ENCODE measurements at regions not wholly inside any gene's neighbourhood (a gene's known extent, or its start where the extent isn't known, plus 50 kb on each side); places are given as distances from the start of the nearest gene placed in this dataset.

DNA sequence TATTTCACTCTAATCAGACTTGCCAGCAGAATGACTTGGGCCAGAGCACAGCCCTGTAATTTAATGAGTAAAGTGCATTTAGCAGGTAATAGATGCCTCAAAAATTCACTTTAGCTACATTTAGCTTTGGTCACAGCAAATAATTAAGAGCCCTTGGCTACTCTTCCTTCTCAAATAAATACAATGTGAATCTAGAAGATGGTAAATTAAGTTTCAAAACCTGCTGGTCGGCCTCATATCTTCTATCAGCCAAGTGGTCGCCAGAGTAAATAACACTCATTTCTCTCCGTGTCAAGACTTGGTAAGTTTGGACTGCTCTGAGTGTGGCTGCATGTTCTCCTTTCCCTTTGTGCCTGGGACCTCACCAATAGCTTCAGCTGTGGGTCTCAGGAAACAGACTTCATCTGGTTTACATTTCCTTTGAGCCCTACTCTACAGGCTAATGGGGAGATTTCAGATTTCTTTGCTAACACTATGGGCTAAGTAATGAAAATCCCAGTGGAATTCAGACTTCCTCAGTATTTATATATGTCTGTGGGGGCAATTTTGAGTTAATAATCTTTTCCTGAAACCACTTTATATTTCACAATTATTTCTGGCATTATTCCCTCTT, 375.8 kb downstream of the RBM43 start:
- DNase-seq = no peak

DNA sequence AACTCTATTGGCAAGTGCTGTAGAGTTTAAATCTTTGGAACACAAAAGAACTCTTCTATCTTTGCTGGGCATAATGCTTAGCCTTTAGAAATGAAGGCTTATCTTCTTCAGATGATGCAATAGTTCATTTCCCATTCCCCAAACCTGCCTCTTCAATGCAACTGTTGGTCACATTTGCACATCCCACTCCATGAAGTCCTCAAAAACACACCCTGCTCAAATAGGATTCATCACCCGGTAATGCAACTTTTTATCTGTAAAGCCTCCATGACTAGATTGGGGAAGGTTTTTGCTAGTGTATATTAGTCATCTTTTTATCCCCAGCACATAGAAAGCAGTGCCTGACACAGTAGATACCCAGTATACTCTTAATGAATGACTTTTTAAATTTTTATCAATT, 376.4 kb downstream of the RBM43 start:
- no peak for DNase-seq

DNA sequence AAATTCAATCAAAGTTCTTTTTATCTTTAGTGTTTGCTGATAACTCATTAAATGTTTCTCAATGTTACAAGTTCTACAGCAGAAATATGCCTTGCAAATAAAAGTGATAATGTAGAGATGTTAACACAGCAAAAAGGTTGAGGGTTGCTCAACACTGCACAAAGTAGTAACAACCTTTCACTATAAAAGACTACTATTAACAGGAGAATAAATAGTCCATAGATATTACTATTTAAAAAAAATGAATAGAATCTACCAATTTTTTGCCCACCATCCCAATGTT, 378.1 kb downstream of the RBM43 start:
- no peak for DNase-seq

DNA sequence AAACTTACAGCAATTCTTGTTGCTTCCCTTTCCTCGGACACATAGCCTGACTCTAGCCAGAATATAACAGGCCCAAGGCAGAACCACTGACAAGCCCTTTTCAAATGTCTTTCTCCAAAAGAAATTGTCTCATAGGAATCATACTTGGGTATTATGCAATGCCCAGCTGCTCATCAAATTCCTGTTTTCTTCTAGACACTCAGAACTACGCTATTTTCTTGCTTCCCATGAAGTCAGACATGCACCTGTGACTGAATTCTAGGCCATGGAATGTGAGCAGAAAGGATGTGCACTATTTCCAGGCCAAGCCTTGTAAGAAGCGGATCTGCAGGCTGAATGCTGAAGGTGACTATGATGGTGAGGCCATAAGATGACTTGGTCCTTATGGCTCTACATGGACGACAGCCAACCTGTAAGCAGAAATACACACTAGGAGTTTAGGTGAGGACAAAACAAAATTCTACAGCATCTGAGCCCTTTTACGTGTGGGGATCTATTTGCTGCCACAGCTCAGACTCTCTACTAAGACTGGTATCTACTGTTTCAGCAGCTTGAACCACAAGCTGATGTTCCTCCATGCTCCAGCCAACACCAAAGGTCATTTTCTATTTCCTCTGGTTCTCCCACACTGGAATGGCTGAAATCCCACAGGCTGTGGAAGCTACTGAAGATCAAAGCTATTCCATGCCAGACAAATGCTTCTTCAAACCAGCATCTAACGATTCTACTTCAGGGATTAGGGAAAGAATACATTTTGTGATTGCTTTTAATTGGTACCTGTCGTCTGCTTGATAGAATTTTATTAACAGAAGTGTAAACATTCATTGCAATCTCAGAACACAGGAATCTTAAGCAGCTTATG, 378.7 kb downstream of the RBM43 start:
- no peak for DNase-seq

DNA sequence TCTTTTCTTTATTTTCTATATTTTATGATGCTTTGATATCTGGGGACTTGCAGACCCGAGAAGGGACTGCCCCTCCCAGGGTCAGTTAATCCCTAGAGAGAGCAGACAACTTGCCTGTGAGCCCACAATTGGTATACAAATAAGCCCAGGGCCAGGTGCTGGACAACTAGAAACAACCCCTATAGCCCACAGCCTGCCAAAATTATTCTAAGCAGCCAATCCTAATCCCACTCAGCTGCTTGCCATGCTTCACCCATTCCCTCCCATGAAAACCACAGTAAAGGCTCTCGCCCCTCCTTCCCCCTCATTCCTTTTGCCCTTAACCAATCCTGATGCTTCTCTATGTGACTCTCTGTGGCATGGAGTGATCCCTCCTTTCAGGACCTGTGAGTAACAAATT, 380.7 kb downstream of the RBM43 start:
- DNase-seq = no peak

DNA sequence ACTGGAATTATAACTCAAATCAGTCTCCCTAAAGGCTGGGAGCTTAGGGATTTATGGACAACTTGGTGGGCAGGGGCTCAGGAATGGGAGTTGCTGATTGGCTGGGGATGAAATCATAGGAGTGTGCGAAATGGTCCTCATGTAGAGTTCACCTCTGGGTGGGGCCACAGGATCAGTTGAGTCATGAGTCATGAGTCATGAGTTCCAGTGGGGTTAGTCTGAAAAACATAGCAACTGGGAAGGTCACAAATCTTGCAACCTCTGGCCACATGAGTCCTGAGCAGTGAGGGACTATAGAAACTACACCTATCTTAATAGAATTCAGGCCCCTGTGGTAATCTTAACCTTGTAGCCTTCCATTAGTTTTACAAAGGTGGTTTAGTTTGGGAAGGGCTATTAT, 383.3 kb downstream of the RBM43 start:
- no peak for DNase-seq

DNA sequence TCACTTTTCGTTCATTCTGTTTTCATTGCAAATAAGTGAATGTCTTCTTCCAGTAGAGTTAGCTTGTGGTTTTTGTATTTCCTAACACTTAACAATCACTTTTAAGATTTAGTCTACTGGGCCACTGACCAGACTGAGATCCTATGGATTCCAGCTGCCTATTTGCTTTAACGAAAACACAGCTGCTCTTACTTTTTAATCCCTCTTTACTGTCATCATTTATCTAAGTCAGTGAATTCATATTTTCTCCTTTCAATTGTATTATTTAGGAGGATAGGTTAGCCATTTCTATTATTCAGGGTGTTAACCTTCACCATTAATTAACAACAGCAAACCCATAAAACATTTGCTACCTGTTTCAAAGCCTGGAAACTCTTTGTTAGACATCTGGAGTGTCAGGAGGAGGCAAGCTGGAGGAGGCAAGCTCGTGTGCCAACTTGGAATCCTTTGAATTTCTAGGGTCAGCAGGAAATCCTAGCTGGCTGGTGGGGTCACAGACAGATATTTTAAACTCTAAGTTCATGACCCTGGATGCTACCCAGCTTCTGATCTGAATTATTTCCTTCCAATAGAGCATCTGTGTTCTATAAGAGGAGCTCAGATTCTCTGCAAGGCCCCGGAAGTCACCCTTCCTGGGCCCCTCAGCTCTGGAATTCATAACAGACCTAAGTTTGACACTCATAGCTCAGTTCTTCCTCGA, 385.3 kb downstream of the RBM43 start:
- no peak for DNase-seq

DNA sequence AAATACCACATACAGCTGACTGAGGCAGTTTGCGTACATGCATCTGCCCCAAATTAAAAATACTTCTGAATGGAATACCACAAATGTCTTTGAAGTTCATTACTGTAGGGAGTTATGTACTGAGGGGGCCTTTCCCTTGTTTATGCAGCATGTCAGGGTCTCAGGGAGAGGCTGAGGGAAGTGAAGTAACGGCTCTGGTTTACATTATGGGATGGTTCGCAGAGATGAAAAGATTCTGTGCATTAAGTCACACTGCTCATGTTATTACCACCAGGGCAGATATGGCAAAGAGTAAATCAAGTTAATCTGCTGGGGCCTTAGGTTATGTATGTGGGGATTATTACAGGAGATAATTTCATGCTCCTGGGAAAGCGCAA, 385.9 kb upstream of the RND3 start:
- no peak for DNase-seq

DNA sequence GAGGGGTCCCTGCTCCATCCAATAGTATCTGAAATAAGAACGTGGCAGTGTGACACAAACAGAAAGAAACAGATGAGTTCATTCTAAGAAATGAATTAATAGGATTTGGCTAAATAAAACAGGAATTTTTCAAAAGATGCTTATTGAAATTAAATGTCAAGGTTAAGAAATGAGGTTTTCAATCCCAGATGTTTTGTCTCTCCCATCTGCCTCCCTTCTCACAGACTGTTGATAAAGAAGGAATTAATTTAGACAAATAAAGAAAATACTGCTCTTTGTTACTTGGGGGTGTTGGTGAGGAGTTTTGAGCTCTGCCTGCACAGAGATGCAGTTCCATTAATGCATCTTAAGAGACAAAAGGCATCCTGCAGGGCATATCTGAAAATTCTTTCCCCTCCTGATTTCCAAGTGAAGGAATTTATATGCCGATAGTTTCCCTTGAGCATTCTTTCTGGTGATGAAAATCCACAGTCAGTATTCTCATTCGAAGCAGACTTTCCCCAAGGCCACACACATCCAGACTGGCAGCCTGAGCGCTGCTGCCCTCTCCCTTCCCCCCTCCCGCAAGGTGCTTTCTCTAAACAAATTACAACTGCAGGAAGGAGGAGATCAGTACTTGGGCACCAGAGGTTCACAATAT, 385.4 kb upstream of the RND3 start:
- no peak for DNase-seq

DNA sequence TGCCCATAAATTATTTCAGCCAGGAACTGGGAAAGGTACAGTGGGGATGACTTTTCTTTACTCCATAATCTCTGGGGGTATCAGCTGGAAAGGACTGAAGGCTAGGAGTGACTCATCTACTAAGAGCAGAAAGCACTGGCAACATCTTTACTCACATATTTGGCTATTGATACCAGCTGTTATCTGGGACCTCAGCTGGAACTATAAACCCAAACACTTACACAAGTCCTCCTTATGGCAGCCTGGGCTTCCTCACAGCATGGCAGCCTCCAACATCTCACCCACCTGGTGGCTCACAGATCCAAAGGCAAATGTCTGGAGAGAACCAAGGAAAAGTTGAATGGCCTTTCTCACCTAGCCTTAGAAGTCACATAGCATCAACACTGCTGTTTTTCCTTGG, 379.0 kb upstream of the RND3 start:
- DNase-seq = no peak

DNA sequence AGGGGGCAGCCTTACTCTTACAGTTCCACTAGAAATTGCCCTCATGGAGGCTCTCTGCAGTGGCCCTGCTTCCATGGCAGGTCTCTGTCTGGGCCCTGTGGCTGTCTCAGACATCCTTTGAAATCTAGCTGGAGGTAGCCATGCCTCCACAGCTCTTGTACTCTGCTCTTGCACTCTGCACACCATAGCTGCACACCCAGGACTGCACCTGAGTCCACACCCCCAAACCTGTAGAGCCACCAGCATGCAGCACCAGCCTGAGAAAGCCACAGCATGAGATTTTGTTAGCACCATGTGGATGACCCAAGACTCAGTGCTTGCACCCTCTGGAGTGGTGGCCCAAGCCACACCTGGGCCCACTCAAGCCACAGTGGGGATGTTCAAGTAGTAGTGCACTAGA, 376.2 kb upstream of the RND3 start:
- DNase-seq = no peak

DNA sequence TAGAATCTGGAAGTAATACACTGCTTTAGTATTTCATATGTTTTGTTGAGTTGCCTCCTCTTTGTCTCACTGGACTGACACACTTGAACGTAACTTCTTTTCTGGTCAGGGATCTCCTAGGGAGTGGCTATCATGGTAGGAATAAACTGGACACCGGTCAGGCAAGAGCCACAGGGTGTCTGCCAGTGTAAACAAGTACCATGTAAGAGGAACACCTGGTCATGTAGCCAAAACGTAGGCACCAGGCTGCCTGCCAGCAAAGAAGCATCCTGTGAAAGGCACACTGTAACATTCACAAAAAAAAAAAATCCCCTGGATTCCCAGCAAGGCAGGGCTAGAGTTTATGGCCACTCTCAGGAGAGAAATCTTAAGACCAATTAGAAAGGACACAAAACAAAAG, 372.8 kb upstream of the RND3 start:
- DNase-seq = no peak

DNA sequence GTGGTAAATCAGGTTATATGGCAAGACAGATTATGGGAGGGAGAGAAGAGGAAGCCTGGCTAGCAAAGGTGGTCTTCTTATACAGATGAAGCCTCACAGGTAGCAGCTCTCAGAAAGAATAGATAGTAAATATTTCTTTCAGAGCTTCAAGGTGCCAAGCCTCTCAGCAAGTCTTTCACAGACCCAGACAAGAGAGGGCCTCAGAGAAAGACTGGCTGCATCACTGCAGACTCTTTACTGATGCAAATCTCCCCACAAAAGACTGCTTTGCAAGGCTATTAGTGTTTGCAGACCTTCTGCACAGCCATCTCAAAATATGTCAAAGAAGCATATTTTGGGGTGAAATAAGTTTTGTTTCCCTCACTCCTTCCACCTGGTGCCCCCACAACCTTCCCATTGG, 372.4 kb upstream of the RND3 start:
- DNase-seq = no peak

DNA sequence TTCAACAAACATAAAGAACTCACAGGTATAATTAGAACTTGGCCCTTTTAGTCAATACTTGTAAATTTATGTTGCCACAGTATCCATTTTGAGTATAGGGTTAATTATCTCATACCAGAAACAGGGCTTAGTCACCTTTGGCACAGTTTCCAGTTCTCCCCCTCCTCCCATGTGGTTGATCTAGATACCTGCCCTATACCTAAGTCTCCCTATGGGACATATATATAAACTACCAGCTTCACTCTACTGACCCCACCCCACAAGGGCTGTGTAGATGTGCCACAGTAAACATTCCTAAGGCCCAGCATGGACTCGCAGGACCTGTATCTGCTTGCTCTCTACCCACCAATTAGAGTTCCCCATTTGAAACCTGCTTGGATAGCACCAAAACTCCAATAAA, 371.7 kb upstream of the RND3 start:
- no peak for DNase-seq

DNA sequence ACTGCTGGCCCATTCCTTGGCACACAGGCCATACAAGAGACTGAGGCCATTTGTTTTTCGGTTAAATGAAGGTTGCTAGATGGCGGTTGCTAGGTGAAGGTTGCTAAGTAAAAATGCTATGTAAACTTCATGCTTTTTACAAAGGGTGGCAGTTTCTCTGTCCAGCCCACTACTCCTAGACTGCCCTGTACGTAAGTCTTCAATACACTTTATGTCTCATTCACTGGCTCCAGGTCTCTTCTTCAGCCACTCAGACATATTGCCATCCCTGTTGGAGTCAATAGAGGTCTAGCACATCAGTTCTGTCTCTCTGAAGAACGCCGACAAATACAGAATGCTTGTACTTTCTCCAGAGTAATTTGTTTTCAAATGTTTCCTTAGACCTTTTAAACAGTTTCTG, 370.9 kb upstream of the RND3 start:
- DNase-seq = no peak

DNA sequence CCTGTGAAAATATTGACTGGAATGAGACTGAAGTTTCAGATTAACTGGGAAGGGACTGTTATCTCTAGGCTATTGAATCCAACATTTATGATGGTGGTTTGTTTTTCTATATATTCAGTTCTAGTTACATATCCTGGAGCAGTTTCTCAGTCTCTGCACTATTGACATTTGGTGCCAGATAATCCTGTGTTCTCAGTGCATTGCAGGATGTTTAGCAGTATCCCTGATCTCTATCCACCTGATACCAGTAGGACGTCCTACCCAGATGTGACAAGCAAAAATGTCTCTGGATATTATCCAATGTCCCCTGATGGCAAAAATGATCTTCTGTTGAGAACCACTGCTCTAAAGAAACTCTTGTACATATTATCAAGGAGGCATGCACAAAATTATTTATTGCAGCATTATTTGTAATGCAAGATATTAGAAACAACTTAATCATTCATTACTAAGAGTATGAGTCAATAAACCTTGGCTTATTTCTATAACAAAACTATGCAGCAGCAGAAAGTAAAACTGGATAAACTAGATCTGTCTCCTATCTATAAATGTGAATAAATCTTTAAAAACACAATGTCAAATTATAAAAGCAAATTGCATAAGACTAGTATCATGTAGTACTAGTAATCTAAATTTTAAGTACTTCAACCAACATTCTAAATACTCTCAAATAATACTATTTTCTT, 369.3 kb upstream of the RND3 start:
- DNase-seq = no peak

DNA sequence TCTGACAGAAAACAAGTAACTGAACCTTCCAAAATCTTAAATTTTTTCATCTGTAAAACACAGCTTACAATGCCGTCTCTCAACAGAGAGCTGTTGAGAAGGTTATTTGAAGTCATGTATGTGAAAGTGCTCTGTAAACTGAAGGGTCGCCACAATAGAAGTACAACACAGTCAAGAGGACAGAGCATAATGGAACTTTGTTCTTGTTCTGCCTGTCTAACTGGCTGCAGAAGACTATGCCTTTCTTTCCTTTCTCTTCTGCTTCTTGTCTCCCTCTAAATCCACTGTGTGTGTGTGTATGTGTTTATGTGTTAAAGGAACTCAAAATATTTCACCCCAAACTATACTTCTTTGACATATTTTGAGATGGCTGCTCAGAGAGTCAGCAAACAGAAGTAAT, 365.8 kb upstream of the RND3 start:
- no peak for DNase-seq

DNA sequence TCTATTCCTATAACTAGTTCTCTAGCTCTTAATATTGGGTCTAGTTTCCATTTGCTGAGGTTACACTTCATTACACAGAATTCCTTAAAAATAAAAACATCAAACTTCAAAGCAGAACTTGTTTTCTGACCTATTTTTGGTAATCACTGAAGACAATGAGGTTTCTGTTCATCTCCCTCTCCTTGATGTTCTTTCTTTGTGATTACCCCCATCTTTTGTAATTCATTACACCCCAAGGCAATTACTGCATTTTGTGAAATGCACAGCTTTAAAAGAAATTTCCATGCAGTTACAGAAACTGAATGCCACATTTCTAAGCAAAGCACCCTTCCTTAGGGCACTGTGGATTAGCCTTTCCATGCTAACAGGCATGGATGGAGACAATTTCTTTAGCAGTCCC, 363.2 kb upstream of the RND3 start:
- DNase-seq = no peak

DNA sequence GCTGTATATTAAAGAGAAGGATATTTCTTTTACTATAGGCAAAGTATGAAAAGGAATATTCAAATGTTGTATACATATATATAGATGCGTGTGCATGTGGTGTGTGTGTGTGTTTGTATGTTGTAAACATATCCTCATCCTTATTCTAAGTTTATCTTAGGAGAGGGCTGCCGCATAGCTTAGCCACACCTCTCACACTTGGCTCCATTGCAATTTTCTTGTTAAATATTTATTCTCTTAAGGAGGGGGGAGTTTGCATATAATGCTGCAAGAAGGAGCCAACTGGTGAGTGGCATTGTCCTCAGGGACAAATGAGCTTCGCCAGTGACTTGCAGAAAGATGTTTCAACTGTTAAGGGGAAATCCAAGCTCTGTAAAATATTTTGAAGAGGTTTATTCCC, 360.1 kb upstream of the RND3 start:
- no peak for DNase-seq

DNA sequence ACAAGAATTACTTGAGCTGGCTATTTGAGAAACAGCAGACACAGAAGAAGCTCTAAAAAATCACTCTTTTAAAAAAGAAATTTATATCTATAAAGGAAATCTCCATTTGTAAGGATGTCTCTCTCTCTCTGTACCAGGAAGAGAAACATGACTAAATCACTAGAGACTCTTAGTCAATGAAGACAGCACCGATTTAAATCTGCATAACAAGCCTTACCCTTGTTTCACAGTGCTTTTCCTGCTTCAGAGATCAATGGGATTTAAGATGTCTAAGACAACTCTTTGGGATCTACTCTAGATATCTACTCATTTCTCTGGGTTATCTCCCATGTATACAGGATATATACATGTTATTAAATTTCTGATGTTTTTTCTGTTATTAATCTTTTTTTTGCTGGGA, 359.2 kb upstream of the RND3 start:
- DNase-seq = no peak

DNA sequence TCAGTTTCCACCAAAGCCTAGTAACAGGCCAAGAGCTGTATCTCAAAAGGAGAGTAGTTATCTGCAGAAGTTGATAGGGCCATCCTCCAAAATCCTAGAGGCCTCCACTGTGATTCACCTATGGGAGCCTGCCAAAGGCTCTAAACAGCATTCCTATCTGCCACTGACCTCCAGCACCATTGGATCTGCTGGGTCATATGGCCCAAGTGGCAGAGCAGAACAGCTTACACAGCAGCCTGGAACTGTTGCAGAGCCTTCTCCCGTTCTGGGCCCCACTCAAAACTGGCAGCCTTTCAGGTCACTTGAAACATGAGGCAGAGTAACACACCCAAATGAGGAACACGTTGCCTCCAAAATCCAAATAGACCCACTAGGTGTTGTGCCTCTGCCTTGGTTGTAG, 345.2 kb upstream of the RND3 start:
- DNase-seq = no peak

DNA sequence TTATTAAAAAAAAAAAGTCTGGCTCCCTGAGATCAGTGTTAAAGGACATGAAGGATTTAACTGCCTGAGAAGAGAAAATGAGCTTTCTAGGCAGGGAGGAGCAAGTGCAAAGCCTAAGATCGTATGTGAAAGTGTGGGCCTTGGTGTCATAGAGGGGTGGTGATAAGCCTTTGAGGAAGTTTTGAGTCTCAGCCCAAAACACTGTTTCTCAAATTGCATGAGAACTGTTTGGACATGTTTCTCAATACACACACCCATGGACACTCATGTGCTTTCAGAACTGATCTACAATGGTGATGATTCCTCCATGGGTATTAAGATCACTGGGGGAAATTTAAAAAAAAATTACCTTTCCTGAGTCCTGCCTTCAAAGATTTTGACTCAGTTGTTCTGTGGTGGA, 336.7 kb upstream of the RND3 start:
- no peak for DNase-seq

DNA sequence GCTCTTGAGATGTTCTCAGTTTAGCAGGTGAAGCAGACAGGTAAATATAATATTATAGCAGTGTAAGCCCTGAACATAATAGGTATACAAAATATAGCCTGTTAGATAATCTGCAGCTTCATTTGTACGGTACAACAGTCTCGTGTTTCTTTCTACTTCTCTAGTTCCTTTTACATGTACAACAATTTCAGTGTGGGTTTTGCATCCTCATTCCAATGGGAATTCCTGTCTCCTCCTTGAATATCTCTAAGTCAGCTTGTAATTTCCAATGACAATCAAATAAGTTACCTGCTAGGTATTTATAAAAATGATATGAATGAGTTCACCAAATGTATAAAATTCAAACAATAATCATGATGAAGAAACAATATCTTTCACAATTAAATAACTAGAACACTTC, 330.0 kb upstream of the RND3 start:
- no peak for DNase-seq

Data from stimulated activated CD4-positive, alpha-beta T cell treated with anti-CD3 and anti-CD28 coated beads, Interleukin-2, amount 100 ng/mL, for 24 hours (primary cell).